Left renal cortex interstitium (tissue), 4 donors: ENCODE measurements at regions not wholly inside any gene's neighbourhood (a gene's known extent, or its start where the extent isn't known, plus 50 kb on each side); places are given as distances from the start of the nearest gene placed in this dataset.
"Not testable (repeated sequence)": the region's sequence is repeated elsewhere in the genome, so short reads cannot be mapped to it uniquely, and the experiment has no call there.

Experiments
- DNase-seq, 4 donors: peaks; one replicate each; pipeline ENCODE4 v3.0.0-alpha.2; 2013; ENCODE audit warnings: low read depth in 4 of 4, low spot score in 2 of 4, missing footprints in 1 of 4

DNA sequence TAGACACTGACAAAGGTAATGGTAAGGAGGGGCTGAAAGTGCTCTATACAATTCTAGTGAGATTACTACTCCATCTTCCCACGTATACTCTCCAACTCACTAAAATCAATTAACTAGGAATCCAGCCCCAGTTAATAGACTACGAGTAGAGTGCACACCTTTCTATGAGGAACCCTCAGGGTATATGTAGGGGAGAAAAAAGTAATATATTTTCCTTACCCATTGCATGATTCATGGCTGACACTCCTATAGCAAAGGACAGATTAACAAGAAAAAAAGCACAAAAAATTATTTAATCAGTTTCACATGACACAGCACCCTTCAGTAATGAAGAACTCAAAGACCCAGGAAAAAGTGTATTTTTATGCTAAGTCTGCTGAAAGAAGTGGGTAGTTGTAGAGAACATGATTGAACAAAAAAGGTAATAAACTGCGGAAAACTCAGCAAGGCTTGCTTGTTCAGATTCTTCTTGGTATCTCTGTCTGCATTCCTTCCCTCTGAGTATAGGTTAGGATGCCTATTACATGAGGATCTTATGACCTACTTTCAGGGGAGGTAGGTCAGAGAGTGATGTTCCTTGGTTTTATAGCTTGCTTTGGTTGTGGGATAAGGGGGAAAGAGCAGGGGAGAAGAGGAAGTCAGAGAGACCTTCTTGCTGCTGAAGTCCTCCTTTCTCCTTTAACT is 342.0 kb upstream of the DLGAP1 start:
- no peak for DNase-seq

DNA sequence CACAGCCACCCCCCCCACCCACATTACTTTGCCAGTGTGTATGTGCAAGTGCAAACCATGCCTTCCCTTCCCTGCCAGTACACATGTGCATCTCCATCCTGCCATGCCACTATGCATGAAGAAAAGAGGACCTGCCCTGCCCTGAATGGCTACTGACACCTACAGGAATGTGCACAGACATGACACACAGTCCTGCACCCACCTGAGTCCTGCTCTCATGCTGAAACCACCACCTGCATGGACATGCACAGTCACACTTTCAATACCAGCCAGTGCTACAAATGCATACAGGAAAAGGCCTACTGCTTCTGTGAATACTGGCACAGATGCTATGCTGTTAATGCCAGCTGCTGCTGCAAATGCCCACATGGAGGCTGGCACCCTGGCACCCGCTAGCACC is 334.4 kb upstream of the DLGAP1 start:
- no peak for DNase-seq

DNA sequence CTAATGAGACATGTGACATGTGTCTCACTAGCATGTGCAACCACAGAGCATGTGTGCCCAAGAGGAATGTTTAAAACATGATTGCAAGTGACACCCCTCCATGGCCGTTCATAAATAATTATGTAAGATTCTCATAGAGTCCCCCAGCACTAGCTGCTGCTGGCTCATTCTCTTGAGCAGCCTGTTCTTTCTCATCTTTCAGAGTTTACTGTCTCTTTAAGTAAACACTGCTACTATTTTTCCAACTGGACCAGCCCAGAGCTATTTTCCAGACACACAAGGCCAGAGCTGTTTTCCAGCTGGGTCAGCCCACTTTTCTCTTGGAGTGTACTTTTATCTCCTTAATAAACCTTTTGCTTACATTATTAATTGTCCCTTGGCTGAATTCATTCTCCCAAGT is 326.8 kb upstream of the DLGAP1 start:
- DNase-seq = no peak

DNA sequence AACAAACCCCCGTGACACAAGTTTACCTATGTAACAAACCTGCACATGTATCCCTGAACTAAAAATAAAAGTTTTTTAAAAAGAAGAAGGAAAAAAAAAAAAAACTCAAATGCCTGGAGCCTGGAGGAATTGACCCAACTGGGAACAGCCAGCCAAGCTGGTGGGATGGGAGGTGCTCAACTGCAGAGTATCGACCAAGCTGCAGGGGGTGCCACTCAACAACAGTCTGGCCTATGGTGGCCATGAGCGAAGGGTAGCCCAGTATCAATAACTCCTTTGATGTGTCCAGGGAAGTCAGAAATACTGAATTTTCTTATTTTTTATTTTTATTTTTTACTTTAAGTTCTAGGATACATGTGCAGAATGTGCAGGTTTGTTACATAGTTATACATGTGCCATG is 310.3 kb upstream of the DLGAP1 start:
- DNase-seq = no peak

DNA sequence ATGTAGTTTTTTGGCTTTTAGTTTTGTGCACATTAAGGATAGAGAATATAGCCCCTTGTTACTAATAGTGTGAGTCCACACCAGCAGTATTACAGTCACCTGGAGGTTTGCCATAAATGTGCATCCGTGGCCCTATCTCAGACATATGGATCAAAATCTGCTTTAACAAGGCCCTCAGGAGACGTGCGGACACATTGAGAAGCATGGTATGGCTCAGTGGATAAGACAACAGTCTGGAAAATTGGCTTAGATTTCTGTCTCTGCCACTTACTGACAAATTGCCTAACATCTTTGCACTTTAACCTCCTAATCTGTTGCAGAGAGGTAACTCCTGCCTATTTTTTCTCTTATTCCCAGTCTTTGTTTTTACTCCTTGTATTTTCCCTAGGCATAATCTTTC is 307.2 kb upstream of the DLGAP1 start:
- DNase-seq = no peak

DNA sequence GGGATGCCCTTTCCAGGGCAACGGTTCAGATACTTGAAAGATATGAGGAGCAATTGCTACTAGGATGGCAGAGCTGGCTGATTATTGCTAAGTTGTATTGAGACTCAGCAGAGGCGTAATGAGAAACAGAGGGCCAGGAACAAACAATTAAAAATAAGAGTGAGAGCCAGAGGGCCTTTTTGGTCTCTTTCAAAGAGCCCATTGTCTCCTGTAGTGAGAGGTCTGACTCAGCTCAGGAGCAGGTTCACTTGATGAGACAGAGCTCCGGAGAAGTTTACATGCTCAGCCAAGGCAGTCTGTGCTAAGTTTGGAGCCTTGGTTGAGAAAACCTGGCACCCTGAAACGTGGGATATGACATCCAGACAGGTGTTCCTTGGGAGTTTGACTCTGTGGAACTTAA is 303.9 kb upstream of the DLGAP1 start:
- DNase-seq = no peak

DNA sequence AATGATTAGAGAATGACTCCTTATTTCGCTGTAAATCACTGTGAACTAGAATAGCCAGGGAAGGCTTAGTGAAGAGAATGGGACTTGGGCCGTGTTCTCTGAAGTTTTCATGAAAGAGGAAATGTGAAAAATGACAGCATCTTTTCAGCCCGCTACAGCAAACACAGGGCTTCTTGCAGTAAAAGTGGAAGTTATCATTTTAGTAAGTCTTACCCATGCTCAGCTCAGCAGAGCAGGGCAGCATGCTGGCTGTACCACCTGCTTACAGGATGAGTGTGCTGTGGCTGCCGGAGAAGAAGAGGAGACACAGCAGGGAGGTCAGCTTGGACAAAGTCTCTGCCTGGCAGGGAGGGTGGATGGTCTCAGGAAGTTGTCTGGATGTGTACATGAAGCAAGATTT is 300.7 kb upstream of the DLGAP1 start:
- no peak for DNase-seq

DNA sequence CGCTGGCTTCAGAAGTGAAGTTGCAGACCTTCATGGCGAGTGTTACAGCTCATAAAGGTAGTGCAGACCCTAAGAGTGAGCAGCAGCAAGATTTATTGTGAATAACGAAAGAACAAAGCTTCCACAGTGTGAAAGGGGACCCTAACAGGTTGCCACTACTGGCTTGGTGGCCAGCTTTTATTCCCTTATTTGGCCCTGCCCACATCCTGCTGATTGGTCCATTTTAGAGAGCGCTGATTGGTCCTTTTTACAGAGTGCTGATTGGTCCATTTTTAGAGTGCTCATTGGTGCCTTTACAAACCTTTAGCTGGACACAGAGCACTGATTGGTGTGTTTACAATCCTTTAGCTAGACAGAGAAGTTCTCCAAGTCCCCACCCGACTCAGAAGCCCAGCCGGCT is 298.0 kb upstream of the DLGAP1 start:
- not testable (repeated sequence) for DNase-seq

DNA sequence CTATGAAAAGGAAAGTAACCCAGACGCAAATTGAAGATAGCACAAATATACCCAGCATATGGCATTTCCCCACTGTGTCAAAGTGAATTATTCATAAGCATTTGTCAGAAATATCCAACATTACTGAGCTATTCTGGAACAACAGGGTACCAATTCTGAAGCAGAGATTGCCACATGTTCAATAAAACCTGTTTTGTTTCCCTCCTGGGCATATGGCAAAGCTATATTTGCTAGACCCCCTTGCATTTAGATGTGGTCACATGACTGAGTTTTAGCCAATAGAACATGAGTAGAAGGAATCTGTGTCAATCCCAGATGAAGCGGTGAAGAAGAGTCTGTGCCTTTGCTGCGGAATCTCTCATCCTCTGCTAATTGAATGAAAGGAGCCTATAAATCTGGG is 296.4 kb upstream of the DLGAP1 start:
- DNase-seq = no peak

DNA sequence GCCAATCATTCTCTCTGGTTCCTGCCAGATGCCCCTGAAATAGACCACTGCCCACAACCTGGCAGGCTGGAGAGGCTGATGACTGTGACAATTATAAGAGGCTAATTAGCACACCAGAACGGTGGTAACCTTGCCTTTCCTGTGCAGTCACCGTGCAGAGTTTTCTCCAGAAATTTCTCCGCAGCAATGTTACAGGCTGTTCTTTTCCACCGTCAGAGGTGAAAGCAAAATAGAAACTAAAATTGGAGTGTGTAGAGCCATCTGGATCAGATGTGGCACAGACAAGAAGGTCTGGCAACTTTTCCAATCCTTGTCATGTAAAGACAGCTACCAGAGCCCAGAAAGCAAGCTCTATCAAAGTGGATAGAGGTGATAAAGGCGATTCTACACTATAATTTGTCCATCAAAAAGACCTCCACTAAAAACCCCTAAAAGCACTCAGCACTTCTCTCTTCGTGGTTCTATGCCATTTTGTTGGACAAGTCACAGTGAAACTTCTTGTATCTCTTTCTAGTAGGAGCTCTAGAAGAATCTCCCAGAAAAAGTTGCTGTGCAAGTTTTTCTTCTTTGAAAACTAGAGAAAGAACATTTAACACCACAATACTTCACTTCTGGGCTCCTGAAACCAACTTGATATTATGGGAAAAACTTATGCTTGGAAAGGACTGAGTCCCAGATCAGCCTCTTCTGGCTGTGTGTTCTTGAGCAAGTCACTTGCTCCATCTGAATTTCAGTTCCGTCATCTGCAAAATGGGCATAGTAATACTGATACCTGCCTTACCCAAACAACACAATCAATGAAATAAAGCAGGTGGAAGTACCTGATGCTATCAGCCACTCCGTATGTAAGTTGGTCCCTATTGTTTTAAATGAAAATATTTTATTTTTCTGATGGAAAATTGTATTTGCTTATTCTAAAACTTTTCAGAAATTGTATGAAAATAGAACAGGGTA is 295.6 kb upstream of the DLGAP1 start:
- no peak for DNase-seq

DNA sequence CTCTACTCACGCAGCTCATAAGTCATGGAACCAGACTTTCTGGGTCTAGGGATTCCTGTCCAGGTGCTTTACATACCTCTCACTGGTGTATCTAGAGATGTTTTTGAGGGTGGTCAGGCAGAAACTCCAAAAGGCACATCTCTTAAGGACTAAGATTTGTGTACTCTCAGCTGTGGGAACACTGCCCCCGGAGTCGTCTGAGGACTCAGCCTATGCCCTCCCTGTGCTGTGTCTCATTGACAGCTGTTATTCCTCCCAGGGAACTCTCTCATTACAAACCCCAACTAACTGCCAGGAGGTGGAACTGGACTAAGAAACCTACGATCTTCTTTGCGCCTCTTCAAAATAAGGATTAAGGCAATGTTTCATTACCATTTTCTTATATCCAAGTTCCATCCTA is 293.9 kb upstream of the DLGAP1 start:
- DNase-seq = no peak

DNA sequence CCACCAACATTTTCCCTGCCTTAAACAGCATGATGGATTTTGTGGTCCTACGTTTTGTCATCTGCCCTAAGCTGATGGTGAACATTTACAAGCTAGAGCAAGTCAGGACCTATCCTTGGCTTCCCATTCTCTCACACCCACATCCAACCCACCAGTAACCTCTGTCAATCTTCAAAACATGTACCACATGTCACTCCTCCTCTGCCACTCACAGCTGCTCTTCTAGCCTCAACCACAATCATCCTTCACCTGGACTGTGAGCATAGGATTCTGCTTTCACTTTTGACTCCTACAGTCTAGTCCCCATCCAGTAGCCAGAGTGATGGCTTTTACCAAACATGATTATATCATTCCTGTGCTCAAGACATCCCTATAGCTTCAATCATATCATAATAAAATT is 279.8 kb upstream of the DLGAP1 start:
- no peak for DNase-seq

DNA sequence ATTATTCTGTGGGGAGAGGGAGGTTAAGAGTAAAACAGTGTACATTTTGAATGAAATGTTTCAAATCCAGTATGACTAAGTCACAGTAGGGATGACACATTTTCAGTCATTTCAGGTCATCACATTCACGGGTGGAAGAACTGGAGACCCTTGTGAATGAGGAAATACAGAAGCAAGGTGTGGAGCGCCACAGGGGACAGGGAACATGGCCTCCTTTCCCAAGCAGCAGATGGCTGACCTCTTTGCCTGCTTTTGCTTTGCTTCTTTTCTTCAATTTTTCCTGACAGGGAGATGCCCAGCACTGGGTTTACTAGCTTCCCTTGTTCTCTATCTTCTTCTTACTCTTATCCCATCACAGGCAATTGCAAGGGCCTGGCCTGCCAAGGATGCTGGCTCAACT is 278.9 kb upstream of the DLGAP1 start:
- DNase-seq = no peak

DNA sequence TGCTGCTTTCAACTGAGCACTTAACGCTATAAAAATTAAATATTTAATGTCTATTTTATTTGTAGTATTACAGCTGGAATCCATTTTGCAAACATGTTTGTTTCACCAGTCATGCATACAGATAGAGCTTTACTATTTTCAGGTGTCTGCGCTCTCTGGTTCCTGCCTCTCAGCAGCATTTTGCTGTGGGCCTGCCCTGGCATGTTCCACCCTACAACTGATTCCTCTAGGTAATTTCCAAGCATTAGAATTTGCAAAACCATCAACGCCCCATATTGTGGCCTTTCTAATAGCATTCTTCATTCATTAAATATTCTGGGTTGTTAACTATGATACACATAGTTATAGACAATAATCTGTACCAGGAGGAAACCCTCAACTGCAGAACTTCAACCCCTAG is 266.4 kb upstream of the DLGAP1 start:
- no peak for DNase-seq

DNA sequence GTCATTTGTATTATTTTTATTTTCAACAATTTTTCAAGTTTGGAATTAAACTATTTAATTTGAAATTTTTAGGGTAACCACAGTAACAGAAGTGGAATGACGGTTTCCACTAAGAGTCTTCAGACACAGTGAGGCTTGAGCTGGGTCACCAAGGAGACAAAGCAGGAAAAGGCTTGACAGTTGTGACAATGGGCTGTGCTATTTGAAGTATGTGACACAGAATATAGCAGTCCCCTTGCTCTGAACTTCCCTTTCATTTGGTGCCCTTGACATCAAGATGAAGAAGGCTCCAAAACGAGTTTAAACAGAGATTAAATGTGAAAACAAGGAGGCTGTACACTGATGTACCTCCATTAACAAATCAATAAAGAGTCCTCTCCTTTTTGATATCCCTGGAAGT is 265.4 kb upstream of the DLGAP1 start:
- DNase-seq = no peak

DNA sequence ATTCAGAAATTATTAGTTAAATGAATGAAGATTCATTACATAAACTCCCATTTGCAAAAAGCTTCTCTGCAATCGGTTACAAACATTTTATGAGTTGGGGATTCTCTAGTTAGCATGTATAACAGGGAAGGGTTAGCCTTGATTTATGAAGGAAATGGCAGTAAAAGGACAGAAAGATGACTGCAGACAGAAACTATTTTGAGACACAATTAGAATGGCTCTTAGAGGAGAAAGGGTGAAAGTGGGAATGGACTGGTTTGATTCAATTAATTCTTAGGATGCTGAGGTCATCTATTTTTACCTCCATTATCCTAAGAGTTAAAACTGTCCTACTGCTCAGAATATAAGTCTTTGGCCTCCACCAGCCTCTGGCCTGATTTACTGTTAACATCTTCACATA is 250.8 kb upstream of the DLGAP1 start:
- DNase-seq = no peak

DNA sequence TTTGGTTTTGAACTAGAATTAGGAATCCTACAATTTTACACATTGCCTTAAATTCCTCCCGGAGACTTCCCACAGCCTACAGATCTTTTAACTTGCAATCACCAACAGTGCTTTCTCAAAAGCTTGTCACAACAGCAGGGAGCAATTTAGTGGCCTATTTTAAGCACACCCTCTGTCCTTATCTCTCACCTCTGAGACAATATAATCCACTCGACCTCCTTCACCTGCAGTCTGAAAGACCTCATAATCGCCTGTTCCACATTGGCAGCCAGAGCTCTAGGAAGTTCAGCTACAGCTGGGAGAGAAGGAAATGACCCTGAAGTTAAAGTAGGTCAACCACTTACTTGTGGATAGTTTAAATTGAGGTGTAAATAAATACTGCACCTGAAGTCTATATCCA is 249.7 kb upstream of the DLGAP1 start:
- DNase-seq = no peak

DNA sequence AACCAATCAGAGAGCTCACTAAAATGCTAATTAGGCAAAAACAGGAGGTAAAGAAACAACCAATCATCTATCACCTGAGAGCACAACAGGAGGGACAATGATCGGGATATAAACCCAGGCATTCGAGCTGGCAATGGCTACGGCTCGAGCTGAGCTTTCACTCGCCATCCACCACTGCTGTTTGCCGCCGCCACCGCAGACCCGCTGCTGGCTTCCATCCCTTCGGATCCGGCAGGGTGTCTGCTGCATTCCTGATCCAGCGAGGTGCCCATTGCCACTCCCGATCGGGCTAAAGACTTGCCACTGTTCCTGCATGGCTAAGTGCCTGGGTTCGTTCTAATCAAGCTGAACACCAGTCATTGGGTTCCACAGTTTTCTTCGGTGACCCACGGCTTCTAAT is 236.7 kb upstream of the DLGAP1 start:
- DNase-seq = no peak

DNA sequence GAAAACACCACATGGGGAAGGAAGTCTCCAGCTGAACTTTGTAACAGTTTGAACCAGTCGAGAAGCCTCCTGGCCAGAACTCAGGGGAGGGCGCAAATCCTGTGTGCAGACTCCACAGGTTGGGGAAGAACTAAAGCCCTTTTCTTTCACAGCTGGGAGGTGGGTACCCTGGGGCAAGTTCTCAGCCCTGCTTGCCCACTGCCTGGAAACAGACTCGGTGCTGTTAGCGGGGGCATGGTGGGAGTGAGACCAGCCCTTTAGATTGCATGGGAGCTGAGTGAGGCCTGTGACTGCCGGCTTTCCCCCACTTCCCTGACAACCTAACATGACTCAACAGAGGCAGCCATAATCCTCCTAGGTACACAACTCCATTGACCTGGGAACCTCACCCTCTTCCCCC is 223.6 kb upstream of the DLGAP1 start:
- not testable (repeated sequence) for DNase-seq

DNA sequence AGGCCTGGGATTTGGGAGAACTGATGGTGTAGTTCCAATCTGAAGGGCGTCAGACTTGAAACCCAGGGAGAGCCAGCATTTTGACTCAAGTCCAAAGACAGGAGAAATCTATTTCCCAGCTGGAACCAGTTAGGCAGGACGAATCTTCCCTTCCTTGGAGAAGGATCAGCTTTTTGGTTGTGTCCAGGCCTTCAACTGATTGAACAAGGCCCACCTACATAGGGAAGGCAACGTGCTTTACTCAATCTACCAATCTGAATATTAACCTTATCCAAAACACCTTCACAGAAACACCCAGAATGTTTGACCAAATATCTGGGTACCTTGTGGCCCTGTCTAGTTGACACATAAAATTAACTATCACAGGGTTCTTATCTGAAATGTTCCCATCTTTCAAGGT is 221.9 kb upstream of the DLGAP1 start:
- no peak for DNase-seq

DNA sequence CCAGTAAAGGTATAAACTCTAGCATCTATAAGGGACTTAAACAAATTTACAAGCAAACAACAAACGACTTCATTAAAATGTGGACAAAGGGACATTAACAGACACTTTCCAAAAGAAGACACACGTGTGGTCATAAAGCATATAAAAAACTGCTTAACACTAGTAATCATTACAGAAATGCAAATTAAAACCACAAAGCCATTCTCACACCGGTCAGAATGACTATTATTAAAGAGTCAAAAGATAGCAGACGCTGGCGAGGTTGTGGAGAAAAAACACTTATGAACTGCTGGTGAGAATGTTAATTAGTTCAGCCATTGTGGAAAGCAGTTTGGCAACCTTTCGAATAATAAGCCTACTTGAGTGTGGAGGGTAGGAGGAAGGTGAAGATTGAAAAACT is 217.1 kb upstream of the DLGAP1 start:
- no peak for DNase-seq

DNA sequence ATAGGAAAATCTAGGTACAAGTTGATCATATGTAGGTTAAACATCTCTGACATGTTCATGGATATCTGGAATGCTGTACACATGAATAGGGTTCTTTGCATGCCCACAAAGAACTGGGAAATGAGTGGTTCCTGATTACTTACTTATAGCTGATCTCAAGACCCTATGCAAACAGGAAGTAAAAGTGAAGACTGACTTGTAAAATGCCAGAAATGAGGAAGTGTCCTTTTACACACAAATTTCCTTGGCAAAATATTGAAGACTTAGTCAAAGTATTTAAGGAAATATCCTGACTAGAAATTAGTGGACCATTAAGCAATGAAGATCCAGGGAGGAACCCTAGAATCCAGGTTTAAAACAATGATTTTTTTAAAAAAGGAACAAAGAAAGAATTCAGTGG is 203.7 kb upstream of the DLGAP1 start:
- DNase-seq = no peak
